ENCODE measurements at regions not wholly inside any gene's neighbourhood (a gene's known extent, or its start where the extent isn't known, plus 50 kb on each side); places are given as distances from the start of the nearest gene placed in this dataset.

DNA sequence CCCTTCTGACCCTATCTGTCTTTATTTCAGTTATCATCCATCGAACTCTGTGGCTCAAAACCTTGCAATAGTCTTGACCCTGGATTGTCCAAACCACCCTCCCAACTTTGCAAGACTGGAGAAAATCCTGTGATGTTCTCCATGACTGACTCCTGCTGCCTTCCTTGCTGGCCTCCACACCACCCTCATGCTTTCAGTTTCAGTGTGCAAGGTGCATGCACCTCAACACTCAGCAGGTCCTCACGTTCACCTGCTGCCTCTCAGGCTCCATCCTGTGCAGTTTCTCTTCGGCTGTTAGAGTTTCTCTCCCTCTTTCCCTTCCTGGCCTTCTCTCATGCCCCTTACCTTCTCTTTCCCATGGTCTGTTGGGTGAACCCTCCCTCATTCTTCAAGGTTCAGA, 59.4 kb upstream of the ASIC2 start:
- no peak for DNase-seq (ENCODE audit: low read depth in 3 of 3, low spot score in 2 of 3)

GRCh38 chr17:33356266-33356665, 63.2 kb upstream of the ASIC2 start:
- no peak for DNase-seq (ENCODE audit: low read depth in 3 of 3, low spot score in 2 of 3)

DNA sequence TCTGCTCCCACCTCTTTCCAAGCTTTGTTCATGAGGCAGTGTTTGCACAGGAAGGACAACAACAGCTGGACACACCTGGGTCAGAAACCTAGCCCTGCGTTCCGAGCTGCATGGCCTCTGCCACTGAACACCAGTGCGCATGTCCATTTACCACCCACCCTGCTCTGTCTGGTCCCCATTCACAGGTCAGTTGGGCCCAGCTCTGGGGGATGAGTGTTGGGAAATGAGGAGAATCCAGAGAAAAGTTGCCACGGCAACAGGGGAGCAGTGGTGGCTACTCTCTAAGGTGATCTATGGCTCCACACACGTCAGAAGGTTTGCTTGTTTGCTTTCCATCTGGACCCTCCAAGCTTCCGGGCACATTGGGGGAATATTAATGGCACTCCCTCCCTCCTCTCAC, 70.4 kb upstream of the ASIC2 start:
- no peak for DNase-seq (ENCODE audit: low read depth in 3 of 3, low spot score in 2 of 3)

DNA sequence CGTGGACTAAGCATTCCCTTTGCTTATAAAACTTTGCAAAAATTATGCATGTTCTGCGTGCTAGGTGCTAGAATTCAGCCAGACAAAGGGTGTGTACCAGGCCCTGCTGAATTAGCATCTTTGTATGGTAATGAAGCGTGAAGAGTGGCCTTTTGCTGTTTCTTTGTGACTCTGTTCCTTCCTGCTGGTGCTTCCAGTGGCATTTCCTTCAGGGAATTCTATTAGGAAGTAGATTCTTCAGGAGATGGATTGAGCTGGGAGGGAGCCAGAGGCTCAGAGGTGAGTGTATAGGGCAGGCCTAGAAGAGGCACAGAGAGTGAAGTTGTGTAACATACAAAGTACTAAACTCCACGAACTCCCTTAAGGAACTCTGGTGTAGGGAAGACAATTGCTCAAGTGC, 73.9 kb upstream of the ASIC2 start:
- no peak for DNase-seq (ENCODE audit: low read depth in 3 of 3, low spot score in 2 of 3)

DNA sequence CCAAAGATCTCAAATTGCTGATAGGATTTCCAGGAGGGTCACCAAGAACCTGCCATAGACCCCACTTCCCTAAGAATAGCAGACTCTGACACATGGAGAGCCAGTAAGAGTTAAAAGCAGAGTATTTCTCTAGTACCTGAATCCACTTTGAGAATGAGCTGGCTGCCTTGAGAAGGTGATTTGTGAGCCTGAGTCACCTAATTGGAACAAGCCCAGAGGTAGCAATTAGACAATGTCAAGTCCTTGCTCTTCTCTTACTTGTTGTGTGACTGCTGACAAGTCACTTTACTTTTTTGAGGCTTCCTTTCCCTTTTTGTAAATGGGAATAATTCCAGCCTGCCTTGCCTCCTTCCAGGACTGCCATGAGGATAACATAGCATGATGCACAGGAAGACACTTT, 76.1 kb upstream of the ASIC2 start:
- DNase-seq (ENCODE audit: low read depth in 3 of 3, low spot score in 2 of 3) = no peak

GRCh38 chr17:33369876-33370275, 76.8 kb upstream of the ASIC2 start:
- DNase-seq (ENCODE audit: low read depth in 3 of 3, low spot score in 2 of 3) = no peak

DNA sequence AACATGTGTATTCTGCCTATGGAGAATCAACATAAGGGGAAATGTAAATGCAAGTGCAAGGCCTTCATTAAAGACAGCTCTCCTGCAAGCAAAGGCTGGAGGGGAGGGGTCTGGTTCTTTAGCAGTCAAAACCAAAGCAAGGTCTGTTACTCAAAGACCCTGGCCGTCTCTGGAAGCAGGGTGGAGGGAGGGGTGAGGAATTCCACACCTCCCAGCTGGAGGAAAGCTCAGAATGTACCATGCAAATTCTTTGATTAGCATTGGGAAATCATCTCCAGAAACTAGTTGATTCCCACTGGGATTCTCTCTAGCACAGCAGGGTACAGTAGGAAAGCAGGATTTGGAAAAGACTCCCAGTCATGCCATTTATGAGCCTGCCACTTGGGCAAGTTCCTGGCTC, 77.3 kb upstream of the ASIC2 start:
- no peak for DNase-seq (ENCODE audit: low read depth in 3 of 3, low spot score in 2 of 3)

DNA sequence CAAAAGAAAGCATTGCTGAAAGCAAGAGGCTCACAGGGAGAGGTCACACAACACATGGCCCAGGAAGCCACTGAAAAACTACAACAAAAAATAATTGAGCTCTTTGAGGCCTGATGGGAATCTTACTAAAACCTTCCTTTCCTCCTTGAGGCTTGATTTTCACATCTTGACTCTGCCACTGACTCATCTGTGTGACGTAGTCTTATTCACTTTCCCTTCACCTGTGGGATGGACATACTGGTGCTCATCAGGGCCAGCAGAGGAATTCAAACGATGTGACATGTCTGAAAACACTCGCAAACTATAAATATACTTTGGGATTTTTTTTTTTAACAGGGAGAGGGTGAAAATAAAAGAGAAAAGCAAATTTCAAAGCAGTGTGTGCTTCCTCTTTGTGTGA, 78.3 kb upstream of the ASIC2 start:
- DNase-seq (ENCODE audit: low read depth in 3 of 3, low spot score in 2 of 3) = no peak

DNA sequence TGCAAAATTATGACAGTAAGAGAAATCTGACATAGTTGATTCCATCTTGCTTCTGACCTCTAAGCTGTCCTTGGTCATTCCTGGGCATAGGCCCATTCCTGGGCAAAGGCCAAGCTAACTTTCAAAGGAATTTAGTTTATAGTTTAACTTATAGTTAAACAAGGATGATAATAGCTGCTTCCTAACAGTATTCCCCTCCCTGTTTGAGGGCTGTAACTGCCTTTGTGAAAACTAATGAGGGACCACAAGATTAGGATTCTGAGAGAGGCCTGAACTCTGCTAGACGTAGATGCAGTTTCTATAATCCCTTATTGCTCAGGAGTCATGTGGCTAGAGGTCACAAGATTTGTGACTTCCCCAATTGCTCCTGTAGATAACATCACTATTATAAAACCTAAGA, 80.2 kb upstream of the ASIC2 start:
- DNase-seq (ENCODE audit: low read depth in 3 of 3, low spot score in 2 of 3) = no peak

GRCh38 chr17:33375103-33375502, 82.0 kb upstream of the ASIC2 start:
- DNase-seq (ENCODE audit: low read depth in 3 of 3, low spot score in 2 of 3) = no peak

DNA sequence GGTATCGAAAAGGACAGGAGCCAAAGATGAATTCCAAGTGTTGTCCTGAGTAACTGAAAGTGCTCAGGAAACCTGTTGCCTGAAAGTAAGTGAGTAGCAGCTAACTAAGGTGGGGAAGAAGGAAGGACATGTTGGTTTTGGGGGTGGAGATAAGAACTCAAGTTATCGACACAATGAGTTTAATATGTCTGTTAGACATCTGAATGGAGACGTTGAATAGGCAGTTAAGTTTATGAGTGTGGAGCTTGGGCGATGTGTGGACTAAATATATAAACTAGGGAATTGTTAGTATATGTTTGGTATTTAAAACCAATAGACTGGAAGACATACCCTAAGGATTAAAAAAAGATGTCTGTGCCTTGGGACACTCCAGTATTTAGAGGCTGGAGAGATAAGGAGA, 82.7 kb upstream of the ASIC2 start:
- DNase-seq (ENCODE audit: low read depth in 3 of 3, low spot score in 2 of 3) = no peak

DNA sequence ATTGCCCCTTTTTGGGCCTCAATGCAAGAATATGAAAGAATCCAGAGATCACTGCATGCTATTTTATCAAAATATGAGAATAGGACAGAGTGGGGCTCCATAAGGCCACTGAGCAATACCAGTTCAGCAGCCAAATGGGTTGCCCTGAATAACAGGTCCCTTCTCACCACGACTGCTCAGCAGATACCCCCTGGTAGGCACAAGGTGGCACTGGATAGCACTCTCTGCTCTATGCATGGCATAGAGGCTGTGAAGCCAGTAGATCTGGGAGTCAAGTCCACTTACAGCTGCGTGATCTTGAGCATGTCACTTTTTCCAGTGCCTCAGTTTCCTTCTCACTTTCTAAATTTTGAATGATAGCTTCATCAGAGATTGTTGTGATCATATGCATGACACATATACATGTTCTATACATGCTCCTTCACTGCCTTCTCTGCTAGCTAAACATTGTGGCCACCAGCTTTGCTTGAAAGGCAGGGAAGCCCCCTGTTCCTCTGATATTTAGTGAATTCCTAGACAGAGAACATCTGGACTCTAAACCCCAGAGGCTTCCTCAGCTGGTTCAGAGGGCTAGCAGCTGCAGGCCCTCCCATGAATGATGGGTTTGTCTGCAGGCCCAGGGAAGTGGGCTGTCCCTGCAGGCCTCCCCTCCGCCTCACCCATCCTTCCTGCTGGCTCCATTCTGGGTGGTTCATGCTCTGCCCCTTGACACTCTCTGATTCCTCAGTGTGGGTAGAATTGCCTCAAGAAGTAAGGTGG, 84.9 kb upstream of the ASIC2 start:
- no peak for DNase-seq (ENCODE audit: low read depth in 3 of 3, low spot score in 2 of 3)

- no peak for DNase-seq (ENCODE audit: low read depth in 3 of 3, low spot score in 2 of 3)
Observed at GRCh38 chr17:33381201-33381600, 88.1 kb upstream of the ASIC2 start.

DNA sequence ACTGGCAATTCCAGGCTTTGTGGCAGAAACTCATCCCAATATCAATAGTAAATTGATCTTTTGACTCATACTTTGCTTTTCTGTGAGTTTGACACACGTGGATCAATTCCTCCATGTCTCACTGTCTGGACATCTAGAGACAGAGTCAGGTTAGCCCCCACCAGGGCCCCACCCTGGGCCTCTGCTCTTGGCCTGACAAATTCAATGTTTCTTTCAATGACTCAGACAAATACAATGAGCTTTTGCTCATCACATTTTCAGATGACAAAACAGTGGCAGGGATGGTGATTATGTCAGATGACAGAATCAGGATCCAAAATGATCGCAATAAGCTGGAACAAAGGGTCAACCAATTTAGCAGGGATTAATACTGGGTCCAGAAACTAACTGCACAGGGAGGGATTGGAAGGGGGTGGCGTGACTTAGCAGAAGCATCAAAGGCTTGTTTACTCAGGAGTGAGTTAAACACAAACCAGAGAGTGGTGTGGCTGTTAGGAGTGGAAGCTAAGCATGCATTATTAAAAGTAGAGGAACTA, 90.5 kb upstream of the ASIC2 start:
- no peak for DNase-seq (ENCODE audit: low read depth in 3 of 3, low spot score in 2 of 3)

DNA sequence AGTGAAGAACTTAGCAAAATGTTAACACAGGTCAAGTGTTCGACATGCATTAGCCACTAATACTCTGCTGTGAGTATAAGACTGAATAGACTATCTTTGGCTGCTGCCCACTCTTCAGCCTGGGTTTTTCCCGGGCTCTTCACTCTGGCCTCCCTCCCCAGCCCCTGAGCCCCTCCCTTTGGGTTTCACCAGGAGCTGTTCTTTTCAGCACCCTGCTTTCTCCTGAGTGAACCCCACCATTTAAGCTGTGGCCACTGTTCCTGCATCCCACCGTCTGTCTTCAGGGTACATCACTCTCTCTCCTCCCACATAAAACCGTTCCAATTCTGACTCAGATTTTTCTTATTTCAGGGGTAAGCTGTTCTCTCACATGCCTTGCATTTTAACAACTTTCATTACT, 92.0 kb upstream of the ASIC2 start:
- no peak for DNase-seq (ENCODE audit: low read depth in 3 of 3, low spot score in 2 of 3)

GRCh38 chr17:33385713-33386112, 92.6 kb upstream of the ASIC2 start:
- DNase-seq (ENCODE audit: low read depth in 3 of 3, low spot score in 2 of 3) = no peak

DNA sequence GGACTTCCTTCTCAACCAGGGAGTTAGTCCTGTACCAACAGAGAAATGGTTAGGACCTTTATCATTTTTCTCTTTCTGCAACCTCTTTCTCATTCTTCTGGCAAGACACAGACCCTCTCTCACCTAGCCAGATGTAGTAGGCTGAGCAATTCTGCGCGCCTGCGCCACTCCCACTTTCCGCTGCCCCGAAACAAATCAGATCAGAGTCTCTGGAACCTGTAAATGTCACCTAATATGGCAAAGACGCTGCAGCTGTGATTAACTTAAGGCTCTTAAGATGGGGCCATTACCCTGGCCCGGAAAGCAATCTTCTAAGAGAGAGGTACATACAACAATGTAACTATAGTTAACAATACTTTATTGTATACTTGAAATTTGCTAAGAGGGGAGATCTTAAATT, 94.3 kb upstream of the ASIC2 start:
- DNase-seq (ENCODE audit: low read depth in 3 of 3, low spot score in 2 of 3) = no peak

DNA sequence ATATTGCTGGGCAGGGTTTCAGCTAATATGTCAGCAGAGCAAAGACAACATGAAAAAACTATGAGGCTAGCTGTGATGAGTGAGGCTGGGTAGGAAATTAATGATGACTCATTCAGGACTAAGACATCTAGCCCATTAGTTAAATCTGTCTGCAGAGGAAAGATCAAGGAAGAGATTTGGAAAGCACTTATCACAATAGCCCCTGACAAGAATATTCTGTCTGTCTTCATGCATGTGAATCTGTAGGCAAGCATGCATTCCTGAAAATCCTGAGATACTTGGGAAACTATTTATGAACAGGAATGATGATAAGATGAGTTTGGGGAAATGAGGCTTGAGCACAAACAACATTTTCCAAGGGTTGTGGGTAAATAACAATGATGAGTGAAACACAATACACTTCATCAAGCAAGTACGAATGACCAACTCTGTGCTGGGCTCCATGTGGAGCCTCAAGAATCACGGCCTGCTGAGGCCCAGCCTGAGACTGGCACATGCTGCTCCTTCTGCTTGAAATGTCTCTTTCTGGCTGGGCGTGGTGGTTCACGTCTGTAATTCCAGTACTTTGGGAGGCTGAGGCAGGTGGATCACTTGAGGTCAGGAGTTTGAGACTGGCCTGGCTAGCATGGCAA, 96.5 kb upstream of the ASIC2 start:
- no peak for DNase-seq (ENCODE audit: low read depth in 3 of 3, low spot score in 2 of 3)

GRCh38 chr17:33390479-33391176, 97.5 kb upstream of the ASIC2 start:
- DNase-seq (ENCODE audit: low read depth in 3 of 3, low spot score in 2 of 3) = no peak

GRCh38 chr17:33396818-33397217, 103.7 kb upstream of the ASIC2 start:
- DNase-seq (ENCODE audit: low read depth in 3 of 3, low spot score in 2 of 3) = no peak

GRCh38 chr17:33398386-33398785, 105.3 kb upstream of the ASIC2 start:
- DNase-seq (ENCODE audit: low read depth in 3 of 3, low spot score in 2 of 3) = no peak

DNA sequence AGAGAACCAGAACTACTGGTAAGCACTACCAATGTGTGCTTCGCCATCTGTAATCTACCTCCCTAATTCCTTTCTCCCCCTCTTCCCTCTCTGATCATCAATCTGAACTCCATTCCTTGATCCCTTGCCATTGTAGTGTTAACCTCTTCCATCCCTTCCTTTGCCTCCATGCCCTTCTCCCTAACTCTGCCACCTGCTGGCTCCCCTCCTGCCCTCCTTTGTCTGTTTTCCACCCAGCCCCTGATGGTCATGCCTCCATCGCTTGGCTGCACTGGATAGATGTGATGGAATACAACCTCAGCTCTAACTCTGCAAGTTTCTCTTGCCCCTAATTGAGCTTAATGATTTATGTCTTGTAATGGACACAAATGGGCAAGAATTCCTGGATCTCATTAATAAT, 108.2 kb upstream of the ASIC2 start:
- DNase-seq (ENCODE audit: low read depth in 3 of 3, low spot score in 2 of 3) = no peak

Measured in right renal cortex interstitium (tissue), 3 donors.